ENCODE measurements at regions not wholly inside any gene's neighbourhood (a gene's known extent, or its start where the extent isn't known, plus 50 kb on each side); places are given as distances from the start of the nearest gene placed in this dataset.
"Not testable (repeated sequence)": the region's sequence is repeated elsewhere in the genome, so short reads cannot be mapped to it uniquely, and the experiment has no call there.

DNA sequence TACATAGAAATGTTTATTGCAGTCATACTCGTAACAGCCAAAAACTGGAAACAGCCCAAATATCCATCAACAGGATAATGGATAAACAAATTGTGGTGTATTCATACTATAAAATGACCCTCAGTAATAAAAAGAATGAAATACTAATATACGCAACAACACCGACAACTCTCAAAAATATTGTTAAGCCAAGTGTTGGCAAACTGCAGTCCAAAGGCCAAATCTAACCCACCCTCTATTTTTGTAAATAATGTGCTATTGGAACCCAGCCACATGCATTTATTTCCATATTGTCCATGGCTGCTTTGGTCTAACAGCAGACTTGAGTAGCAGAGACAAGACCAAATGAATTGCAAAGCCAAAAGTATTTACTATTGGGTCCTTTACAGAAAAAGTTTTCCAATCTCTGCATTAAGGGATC lies 151.0 kb downstream of the MREG start:
- no peak for DNase-seq (ENCODE audit: low spot score)

DNA sequence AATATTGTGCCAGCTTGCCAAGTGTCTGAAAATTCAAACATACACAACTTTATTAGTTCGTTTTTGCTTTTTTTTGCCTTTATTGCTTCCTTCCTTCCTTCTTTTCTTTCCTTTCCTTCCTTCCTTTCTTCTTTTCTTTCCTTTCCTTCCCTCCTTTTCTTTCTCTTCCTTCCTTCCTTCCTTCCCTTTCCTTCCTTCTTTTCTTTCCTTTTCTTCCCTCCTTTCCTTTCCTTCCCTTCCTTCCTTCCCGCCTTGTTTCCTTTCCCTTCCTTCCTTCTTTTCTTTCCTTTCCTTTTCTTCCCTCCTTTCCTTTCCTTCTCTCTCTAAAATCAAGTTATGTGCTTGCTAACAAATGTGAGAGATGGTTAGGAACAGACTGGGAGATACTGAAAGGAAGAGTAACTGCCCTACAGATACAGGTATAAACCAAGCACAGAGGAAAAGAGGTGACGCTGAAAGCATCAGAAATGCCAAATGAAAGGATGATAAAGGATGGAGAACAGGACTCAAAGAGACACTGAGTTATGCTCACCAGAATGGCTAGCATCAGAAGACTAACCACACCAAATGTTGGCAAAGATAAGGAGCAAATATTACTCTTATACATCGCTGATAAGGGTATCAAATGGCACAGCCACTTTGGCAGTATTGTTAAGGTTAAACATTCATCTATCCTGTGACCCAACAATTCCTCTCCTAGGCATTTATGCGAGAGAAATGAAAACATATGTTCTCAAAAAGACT lies 151.6 kb downstream of the MREG start:
- DNase-seq (ENCODE audit: low spot score): no peak

GRCh38 chr2:215856080-215856479 lies 157.3 kb downstream of the MREG start:
- no peak for DNase-seq (ENCODE audit: low spot score)

DNA sequence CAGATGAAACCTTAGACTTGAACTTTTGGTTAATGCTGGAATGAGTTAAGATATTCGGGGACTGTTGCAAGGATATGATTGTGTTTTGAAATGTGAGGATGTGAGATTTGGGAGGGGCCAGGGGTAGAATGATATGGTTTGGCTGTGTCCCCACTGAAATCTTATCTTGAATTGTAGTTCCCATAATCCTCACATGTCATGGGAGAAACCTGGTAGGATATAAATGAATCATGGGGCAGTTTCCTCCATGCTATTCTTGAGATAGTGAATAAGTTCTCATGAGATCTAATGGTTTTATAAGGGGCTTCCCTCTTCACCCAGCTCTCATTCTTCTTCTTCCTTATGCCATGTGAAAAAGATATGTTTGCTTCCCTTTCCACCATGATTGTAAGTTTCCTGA lies 158.0 kb downstream of the MREG start:
- not testable (repeated sequence) for DNase-seq (ENCODE audit: low spot score)

GRCh38 chr2:215854008-215854407 lies 159.3 kb downstream of the MREG start:
- DNase-seq (ENCODE audit: low spot score): no peak

- DNase-seq (ENCODE audit: low spot score): no peak
Observed at GRCh38 chr2:215851696-215852095, 161.7 kb downstream of the MREG start.

GRCh38 chr2:215851082-215851481 lies 162.3 kb downstream of the MREG start:
- DNase-seq (ENCODE audit: low spot score): no peak

DNA sequence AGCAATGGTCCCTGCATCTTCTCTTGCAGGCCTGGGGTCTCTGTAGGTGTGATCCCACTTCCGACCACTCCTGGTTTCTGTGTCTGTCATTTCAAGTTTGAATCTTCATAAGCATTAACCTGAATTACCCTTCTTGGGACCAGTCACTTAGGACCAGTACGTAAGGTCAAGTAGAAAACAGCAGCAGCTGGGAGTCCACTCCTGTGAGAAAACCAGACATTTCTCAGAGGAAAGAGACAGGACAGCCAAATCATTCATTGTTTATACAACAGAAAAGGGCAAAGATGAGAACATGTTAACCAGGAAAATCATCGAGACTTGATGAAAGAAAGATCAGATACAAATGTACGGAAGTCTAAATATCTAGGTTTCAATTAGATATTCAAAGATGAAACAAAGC lies 163.0 kb downstream of the MREG start:
- no peak for DNase-seq (ENCODE audit: low spot score)

GRCh38 chr2:215849771-215850170 lies 163.6 kb downstream of the MREG start:
- DNase-seq (ENCODE audit: low spot score): no peak

DNA sequence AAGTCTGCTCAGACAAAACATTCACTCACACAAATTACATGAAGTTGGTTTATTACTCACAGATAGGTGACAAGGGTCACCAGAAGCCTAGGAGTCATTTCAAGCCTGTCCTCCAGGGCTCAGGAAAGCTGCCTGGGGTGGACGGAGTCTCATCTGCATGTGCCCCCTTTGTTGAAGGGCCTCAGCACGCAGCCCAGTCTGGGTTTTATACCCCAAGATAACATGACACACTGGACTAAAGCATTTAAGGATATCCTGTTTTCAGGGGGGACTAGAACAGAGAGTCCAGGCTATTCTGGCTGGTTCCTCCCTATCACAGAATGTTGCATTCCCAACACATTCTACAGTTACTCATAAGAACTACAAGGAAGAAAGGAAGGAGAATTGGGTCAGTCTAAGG lies 164.7 kb downstream of the MREG start:
- DNase-seq (ENCODE audit: low spot score): no peak

DNA sequence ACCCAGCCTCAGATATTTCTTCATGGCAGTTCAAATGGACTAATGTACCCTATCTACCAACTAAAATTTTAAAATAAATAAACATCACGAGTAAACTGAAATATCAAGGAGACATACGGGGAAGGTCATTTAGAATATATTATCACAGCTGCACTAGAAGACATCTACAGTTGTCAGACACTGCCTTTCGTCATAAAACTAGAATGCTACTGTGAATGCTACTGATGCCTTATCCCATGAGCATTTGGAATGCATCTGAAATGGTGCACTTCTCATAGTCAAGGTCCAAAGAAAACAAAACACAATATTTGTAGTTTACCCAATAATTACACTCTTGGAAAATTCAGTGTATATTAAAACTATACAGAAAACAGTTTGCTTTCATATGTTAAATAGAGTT lies 165.2 kb downstream of the MREG start:
- DNase-seq (ENCODE audit: low spot score): no peak

GRCh38 chr2:215847718-215848117 lies 165.6 kb downstream of the MREG start:
- no peak for DNase-seq (ENCODE audit: low spot score)

DNA sequence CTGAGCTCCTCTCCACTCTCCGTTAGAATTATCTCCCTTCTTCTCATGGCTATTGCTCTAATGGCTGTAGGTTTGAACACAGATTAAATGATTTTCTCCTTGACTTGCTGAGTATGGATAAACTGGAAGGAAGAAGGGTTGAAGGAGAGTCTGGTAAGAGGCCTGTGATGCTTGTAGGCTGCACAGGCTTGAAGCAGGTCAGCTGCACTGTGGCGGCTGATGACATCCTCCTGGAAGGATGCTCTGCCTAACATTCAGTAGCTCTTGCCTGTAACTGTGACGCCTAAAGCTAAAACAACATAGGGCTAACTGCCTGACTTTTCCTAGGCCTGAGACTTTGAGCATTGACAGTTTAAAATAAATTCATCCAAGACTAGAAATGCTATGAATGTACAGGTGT lies 166.3 kb downstream of the MREG start:
- no peak for DNase-seq (ENCODE audit: low spot score)

GRCh38 chr2:215845839-215846586 lies 167.3 kb downstream of the MREG start:
- DNase-seq (ENCODE audit: low spot score): no peak

DNA sequence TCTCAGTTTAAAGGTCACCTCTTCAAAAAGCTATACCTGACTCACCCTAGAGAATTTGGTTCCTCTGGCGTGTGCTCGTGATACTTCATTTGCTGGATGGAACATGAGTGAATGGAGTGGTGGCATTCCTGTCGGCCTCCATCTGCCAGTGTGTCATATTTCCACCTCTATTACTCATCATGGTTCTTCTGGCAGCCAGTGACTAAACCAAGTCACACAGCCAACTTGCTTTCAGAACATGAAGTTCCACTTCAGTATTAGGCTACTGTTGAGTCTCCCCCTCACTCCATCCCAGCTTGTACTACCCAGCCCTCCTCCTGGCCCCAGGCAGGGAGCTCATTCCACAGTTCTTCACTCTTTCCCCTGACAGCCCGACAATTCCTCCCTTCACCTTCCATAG lies 169.8 kb downstream of the MREG start:
- DNase-seq (ENCODE audit: low spot score): no peak

DNA sequence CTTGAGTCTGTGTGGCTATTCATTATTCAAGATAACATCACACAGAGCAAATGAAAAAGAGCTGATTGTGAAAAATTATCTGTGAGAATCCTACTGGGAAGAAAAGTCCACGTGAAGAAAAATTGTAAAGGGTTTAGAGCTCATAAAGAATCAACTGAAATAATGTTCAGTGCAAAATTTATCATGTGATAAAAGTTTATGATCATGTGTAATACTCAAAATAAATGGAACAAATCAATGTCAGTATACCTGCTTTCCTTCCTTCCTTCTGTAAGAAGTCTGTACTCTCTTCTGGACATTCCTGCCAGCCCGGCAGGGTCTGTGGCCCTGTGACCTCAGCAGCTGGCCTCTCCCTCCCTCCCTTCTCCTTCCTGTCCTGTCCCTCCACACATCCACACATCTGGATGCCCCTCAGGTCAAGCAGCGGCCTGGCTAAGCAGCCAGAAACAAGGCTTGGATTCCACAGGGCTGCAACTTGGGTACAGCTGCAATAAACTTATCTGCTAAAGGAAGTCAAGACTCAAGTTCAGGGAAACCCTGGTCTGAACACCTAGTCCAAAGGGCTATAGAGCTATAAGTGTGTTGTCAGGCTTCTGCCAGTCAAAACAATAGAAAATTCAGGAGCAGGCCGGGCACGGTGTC lies 172.1 kb downstream of the MREG start:
- no peak for DNase-seq (ENCODE audit: low spot score)

GRCh38 chr2:215839816-215840215 lies 173.5 kb downstream of the MREG start:
- DNase-seq (ENCODE audit: low spot score): no peak

- DNase-seq (ENCODE audit: low spot score): no peak
Observed at GRCh38 chr2:215839309-215839708, 174.0 kb downstream of the MREG start.

GRCh38 chr2:215836881-215837280 lies 176.5 kb downstream of the MREG start:
- no peak for DNase-seq (ENCODE audit: low spot score)

- no peak for DNase-seq (ENCODE audit: low spot score)
Observed at GRCh38 chr2:215835657-215836056, 177.7 kb downstream of the MREG start.

GRCh38 chr2:215835231-215835630 lies 178.1 kb downstream of the MREG start:
- DNase-seq (ENCODE audit: low spot score): no peak

DNA sequence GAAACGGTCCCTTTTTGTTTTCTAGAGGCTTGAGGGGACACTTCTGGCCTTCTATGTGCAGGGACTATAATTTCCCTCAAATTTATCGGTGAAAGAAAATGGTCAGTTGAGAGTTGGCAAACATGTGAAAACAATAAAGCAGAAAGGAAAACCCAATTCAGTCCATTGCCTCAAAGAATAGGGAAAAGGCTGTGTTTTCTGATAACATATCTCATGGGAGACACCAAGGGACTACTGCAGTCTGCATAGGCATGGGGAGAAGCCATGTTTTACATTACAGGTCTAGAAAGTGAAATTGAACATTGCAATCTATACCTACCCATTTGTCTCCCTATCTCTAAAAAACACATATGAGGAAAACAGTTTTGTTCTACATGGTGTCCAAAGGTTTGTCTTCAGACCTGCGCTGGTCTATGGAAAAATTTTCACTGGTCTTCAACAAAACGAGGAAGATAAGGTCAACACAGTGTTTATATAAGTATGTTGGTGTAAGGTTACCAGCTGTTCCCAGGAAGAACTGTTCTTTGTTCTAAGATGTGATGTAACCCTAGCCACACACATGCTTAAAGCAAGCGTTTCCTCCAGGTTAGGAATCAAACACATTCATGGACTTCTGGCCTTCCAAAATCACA lies 179.7 kb downstream of the MREG start:
- no peak for DNase-seq (ENCODE audit: low spot score)

GRCh38 chr2:215832791-215833190 lies 180.6 kb downstream of the MREG start:
- no peak for DNase-seq (ENCODE audit: low spot score)
